Prostate gland (tissue), 2 donors: ENCODE measurements at regions not wholly inside any gene's neighbourhood (a gene's known extent, or its start where the extent isn't known, plus 50 kb on each side); places are given as distances from the start of the nearest gene placed in this dataset.

Experiments used
- CTCF ChIP-seq, 4 experiments: fragments of 200-600 bp in 2 of 4; fragments of 450-650 bp in 2 of 4; sonication (generic) in 2 of 4; IDR thresholded peaks; 1 replicate in 3 of 4; 2 replicates in 1 of 4; pipeline ENCODE4 v1.5.1; 2016 to 2019; ENCODE audit warnings: antibody characterized with exemption in 4 of 4, mild to moderate bottlenecking in 2 of 4, moderate library complexity in 2 of 4
- POLR2A ChIP-seq: fragments of 450-650 bp; IDR thresholded peaks from one replicate; pipeline ENCODE4 v1.6.1; 2016; ENCODE audit warnings: antibody characterized with exemption, mild to moderate bottlenecking
- POLR2AphosphoS5 ChIP-seq: sonication (generic); formaldehyde crosslinking; IDR thresholded peaks from one replicate; pipeline ENCODE4 v1.6.1; 2017; ENCODE audit warnings: antibody characterized with exemption

GRCh38 chr13:106087201-106087600 lies 448.3 kb downstream of the EFNB2 start:
- no peak for TF ChIP-seq POLR2A
- TF ChIP-seq CTCF (IDR thresholded peaks at IDR 0.05) = no peak
- no peak for TF ChIP-seq POLR2AphosphoS5
